HG03457 (cell line): ENCODE measurements at regions not wholly inside any gene's neighbourhood (a gene's known extent, or its start where the extent isn't known, plus 50 kb on each side); places are given as distances from the start of the nearest gene placed in this dataset.
"Not testable (repeated sequence)": the region's sequence is repeated elsewhere in the genome, so short reads cannot be mapped to it uniquely, and the experiment has no call there.

Experiments
- ATAC-seq: cut with Tn5 transposase; IDR thresholded peaks from one replicate; pipeline ENCODE4 v1.9.1; 2021; ENCODE audit warnings: moderate number of reproducible peaks; ENCODE audit not compliant: unreplicated experiment

GRCh38 chr7:16267953-16268820 lies 153.2 kb downstream of the CRPPA start:
- ATAC-seq, result no peak

GRCh38 chr7:16266877-16267276 lies 154.5 kb downstream of the CRPPA start:
- no peak for ATAC-seq

GRCh38 chr7:16266470-16266869 lies 154.9 kb downstream of the CRPPA start:
- ATAC-seq, result not testable (repeated sequence)

- ATAC-seq, result no peak
Observed at GRCh38 chr7:16265863-16266458, 155.4 kb downstream of the CRPPA start.

- ATAC-seq, result no peak
Observed at GRCh38 chr7:16264823-16265804, 156.2 kb downstream of the CRPPA start.

GRCh38 chr7:16264036-16264819 lies 157.1 kb downstream of the CRPPA start:
- ATAC-seq, result no peak

GRCh38 chr7:16263377-16263776 lies 158.0 kb downstream of the CRPPA start:
- not testable (repeated sequence) for ATAC-seq

- no peak for ATAC-seq
Observed at GRCh38 chr7:16261654-16262053, 159.7 kb downstream of the CRPPA start.

- ATAC-seq, result no peak
Observed at GRCh38 chr7:16261100-16261499, 160.2 kb downstream of the CRPPA start.

- peak; percentile 95 for ATAC-seq
Observed at GRCh38 chr7:16260236-16260728, 161.1 kb downstream of the CRPPA start.

- ATAC-seq, result not testable (repeated sequence)
Observed at GRCh38 chr7:16256419-16256818, 164.9 kb downstream of the CRPPA start.

- not testable (repeated sequence) for ATAC-seq
Observed at GRCh38 chr7:16255952-16256351, 165.4 kb downstream of the CRPPA start.

- ATAC-seq, result not testable (repeated sequence)
Observed at GRCh38 chr7:16250655-16251054, 170.7 kb downstream of the CRPPA start.

- ATAC-seq, result not testable (repeated sequence)
Observed at GRCh38 chr7:16249204-16249603, 172.1 kb downstream of the CRPPA start.

- ATAC-seq, result not testable (repeated sequence)
Observed at GRCh38 chr7:16248556-16248955, 172.8 kb downstream of the CRPPA start.

- no peak for ATAC-seq
Observed at GRCh38 chr7:16244469-16244868, 176.9 kb downstream of the CRPPA start.

- no peak for ATAC-seq
Observed at GRCh38 chr7:16242920-16243319, 178.4 kb downstream of the CRPPA start.

- no peak for ATAC-seq
Observed at GRCh38 chr7:16241017-16241416, 180.3 kb downstream of the CRPPA start.

GRCh38 chr7:16236381-16236780 lies 185.0 kb downstream of the CRPPA start:
- no peak for ATAC-seq
